Esophagus squamous epithelium (tissue), 4 donors: ENCODE measurements at regions not wholly inside any gene's neighbourhood (a gene's known extent, or its start where the extent isn't known, plus 50 kb on each side); places are given as distances from the start of the nearest gene placed in this dataset.

Source experiments
- CTCF ChIP-seq, 6 experiments: fragments of 450-650 bp in 4 of 6; fragments of 200-600 bp in 2 of 6; sonication (generic) in 2 of 6; IDR thresholded peaks; one replicate each; pipeline ENCODE4 v1.5.1; 2016 to 2019; ENCODE audit warnings: antibody characterized with exemption in 6 of 6, mild to moderate bottlenecking in 4 of 6, moderate library complexity in 4 of 6
- POLR2A ChIP-seq, 4 donors: fragments of 450-650 bp; IDR thresholded peaks; one replicate each; pipeline ENCODE4 v1.6.1; 2017; ENCODE audit warnings: antibody characterized with exemption in 4 of 4, mild to moderate bottlenecking in 4 of 4, moderate library complexity in 3 of 4

DNA sequence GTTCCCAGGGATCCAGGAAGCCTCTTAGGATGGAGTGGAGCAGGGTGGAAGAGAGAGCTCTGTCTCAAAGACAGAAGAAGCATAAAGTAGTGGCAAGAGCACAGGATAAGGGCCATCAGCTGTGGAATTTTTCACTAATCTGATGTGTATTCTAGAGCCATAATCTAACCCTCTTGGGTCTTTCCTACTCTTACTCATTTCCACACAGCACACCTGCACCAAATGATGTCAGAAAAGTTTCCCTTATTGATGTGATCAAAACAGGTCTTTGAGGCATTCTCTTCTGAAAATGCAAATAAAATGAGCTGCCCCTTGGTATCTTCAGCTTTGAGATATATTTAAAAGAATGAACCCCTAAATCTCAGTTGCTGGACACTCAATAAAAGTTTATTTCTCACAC, 415.1 kb upstream of the CHST9 start:
- no peak for TF ChIP-seq POLR2A (IDR thresholded peaks at IDR 0.05)
- no peak for TF ChIP-seq CTCF (IDR thresholded peaks at IDR 0.05)
